ENCODE measurements at regions not wholly inside any gene's neighbourhood (a gene's known extent, or its start where the extent isn't known, plus 50 kb on each side); places are given as distances from the start of the nearest gene placed in this dataset.

GRCh38 chr13:97627566-97627965 lies 193.6 kb downstream of the RAP2A start:
- intact Hi-C loops (cut with DNase I) = no loop called here
- peak in 8 of 10 donors; percentile 32 to 92 (median 56) for DNase-seq

DNA sequence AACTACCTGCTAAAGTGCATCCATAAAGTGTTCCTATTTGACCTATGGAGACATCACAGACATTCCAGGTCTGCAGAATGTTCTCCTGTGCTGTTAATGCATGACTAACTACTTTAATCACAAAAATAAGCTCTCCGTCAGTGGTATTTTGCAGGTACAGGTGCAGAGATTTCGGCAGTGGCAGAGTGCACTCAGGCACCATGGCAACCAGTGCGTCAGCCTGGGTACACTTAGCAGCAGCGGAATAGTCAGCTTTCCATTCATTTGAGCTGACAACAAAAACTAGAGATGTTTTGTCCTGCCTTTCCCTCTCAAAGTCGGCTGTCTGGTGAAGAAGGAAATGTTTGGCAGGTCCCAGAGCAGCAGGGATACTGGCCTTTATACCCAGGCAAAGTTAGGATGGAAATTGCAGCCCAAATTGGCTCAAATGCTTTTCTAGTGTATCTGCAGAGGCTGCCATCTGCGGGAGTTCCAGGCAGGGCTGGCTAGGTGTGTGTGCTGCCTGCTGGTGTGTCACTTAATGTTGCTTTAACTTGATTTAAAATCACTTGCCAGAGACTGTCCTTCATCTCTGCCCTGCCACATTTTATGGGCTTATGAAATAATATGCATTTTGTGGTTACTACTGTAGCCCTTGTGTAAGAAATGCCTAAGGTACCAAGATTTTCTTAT lies 195.8 kb downstream of the RAP2A start:
- intact Hi-C loops (cut with DNase I) = no loop called here
- peak in 6 of 10 donors; percentile 22 to 90 (median 46) for DNase-seq

DNA sequence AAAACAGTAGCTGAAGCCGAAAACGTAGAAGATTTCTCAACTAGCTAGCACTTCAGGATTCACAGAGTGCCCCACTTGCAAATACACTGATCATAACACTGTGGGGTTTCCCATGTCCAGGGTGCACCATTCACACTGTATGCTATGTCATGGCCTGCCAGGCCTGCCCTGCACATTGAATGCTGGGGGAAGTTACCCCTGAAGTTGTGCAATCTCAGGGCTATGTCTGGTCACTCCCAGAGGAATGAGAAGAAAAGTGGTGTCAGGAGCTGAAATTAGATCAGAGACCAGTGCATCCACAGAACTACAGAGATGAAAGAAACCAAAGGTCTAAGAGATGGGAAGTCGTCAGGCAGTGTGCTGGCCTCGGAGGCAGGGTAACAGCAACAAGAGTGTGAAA lies 196.8 kb downstream of the RAP2A start:
- intact Hi-C loops (cut with DNase I) = no loop called here

DNA sequence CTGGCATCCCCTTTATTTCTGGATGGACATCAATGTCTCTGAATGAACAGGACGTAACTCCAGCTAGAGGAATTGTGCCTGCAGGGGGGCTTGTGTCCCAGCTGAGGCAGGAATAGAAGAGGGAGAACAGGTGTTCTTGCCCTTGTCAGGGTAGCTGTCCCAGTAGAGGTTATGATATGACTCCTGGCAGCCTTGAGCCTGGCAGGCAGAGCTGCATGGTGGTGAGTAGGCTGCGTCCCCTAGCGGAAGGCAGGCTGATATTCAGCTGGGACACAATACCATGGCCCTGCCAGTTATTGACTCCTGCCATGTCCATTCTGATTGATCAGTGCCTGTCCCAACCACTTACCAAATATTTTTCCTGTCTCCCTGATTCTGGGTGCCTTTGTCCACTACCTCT lies 197.2 kb downstream of the RAP2A start:
- intact Hi-C loops (cut with DNase I) = no loop called here
- DNase-seq = no peak

More for the DNA sequence above, 196.8 kb downstream of the RAP2A start:
- DNase-seq = no peak

GRCh38 chr13:97639236-97639635 lies 205.3 kb downstream of the RAP2A start:
- DNase-seq = no peak
- intact Hi-C loops (cut with DNase I) = no loop called here

DNA sequence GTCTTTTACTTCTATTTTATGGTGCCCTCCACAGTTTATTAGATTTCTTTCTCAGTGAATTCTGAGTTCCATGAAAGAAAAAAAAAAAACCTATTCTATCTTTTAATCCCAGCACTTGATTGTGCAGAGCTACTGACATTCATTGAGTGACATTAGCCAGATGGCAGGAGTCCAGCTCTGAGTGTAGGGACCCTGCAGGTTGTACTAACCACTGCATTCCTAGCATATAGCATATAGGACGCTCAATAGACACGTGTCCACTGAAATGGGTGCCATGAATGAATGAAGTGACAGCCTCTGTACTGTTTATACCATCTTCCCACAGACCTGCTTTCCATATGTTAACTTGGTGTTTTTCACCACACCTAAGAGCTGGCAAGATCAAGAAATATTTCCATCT lies 206.3 kb downstream of the RAP2A start:
- no peak for DNase-seq
- intact Hi-C loops (cut with DNase I) = no loop called here

DNA sequence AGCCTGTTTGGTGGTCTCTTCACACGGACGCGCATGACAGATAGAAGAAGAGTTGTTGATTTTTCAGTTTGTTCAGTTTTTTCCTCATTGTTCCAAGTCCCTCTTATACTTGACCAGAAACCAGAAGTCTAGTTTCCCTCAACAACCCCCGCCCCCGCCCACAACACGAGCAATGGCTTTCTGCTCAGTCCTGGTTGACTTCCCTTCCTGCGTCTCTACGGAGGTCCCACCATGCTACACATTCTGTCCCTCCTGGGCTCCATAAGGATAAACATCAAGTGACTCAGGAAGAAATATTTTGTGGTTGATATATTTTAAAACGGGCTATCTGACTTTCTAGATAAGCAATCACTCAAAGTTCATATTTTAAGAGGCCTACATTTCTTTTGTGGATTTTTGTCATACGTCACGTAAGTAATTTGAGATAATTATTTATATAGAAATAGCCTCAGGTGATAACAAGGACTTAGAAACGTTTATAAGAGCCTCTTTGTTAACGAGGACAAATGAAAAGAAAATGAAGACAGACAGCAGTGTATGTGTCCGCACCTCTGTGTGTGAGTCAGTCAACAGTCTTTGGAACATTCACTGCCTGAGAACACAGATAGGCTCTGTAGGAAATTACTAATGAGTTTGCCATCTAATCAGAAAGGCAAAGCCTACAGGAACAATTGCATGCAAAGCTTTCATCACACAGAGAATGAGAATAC lies 214.4 kb downstream of the RAP2A start:
- intact Hi-C loops (cut with DNase I) = no loop called here

GRCh38 chr13:97648881-97649224 lies 214.9 kb downstream of the RAP2A start:
- intact Hi-C loops (cut with DNase I) = no loop called here
- no peak for DNase-seq

More for the DNA sequence above, 214.4 kb downstream of the RAP2A start:
- DNase-seq = no peak

DNA sequence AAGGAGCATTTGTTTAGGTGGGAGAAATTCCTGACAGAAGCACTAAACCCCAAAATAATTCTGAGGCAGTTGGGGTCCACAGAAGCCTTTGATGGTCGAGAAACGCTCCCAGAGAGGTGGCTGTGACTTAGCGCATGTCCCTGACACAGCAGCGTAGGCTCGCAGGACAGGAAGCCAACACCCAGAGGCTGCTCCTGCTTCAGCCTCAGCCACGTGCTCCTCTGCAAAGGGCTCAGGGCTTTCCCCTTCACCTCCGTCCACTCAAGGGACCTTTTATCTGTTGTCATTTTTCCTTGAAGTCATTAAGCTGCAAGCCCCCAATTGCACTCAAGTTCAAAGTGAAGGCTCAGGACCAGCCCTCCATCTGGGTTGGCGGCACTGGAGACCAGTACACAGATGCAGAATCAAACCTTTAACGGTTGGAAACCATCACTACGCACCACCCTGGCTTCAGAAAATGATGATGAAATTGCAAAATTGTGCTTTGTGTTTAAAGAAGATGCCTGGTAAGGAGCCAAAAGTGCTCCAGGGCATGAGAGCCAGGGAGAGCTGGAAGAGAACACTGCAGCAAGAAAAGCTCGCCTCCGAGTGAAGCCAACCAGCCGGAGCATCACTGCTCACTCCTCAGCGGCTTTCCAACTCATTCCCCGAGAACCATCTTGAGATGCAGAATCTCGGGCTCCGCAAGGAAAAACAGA lies 219.6 kb downstream of the RAP2A start:
- peak in 2 of 10 donors; percentile 14 to 73 for DNase-seq
- intact Hi-C loops (cut with DNase I) = no loop called here

GRCh38 chr13:97654236-97654635 lies 220.3 kb downstream of the RAP2A start:
- no peak for DNase-seq
- intact Hi-C loops (cut with DNase I) = no loop called here

GRCh38 chr13:97658556-97658955 lies 224.6 kb downstream of the RAP2A start:
- no peak for DNase-seq
- intact Hi-C loops (cut with DNase I) = no loop called here

GRCh38 chr13:97659602-97660001 lies 225.6 kb downstream of the RAP2A start:
- peak in 7 of 10 donors; percentile 29 to 88 (median 35) for DNase-seq
- intact Hi-C loops (cut with DNase I) = loop anchor here (1.0 kb wide), 1 partner anchor 641 kb away; no protein-coding TSS in a partner anchor

GRCh38 chr13:97660594-97661260 lies 226.8 kb downstream of the RAP2A start:
- intact Hi-C loops (cut with DNase I) = no loop called here
- no peak for DNase-seq

- intact Hi-C loops (cut with DNase I) = no loop called here
These were observed 252.6 kb downstream of the RAP2A start for GRCh38 chr13:97686594-97686993.

DNA sequence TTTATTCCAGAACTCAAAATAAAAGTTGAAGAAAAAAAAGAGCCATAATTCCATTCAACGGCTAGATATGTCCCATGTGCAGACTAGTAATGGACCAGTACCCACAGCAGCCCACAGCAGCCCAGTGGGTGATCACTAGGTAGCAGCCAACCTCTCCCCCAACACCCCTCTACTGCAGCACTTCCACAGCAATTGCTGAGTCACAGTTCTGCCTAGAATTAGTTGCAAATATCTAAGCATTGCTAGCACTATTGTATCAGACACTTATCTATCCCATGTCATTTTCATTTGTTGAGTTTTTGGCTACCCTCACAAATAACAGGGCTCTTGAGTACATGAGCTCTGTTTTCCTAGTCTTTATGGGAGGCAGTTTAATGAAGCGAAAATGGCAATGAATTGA lies 258.7 kb downstream of the RAP2A start:
- intact Hi-C loops (cut with DNase I) = no loop called here
- DNase-seq = no peak

More at GRCh38 chr13:97686594-97686993, 252.6 kb downstream of the RAP2A start:
- DNase-seq = no peak

DNA sequence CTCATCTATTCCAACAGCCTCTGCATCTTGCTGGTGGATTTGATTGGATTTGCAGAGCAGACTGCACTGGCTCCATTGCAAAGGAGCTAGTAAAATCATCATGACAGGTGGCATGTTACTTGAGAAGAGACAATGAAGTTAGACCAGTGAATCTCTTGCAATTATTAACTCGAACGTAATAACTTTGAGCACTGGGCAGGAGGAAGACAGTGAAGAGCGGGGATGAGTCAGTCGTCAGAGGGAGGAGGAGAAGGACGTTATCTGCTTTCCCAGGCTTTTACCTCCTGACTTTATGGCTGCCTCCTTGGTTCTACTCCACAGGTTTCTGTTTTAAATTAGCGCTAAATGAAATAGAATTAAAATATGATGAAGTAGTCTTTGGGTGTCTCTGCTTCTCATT lies 257.8 kb upstream of the IPO5 start:
- intact Hi-C loops (cut with DNase I) = no loop called here
- DNase-seq = no peak

DNA sequence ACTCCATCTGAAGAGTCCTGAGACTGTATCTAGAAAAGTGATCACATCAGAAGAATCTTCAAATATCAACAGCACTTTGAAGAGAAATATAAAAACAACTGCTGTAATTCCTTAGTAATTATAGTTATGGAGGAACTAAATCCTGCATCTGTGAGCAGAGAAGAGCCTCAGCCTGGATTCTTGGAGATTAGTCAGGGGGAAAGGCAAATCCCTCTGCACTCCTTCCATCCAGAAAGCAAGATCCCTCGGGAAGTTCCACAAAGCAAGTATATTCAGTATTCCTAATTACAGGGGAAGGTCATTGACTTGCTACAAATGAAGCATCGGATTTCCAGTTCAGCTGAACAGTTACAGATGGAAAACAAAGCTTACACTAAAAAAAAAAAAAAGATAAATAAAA lies 256.6 kb upstream of the IPO5 start:
- no peak for DNase-seq
- intact Hi-C loops (cut with DNase I) = no loop called here

- intact Hi-C loops (cut with DNase I) = no loop called here
- DNase-seq = no peak
These were observed 253.1 kb upstream of the IPO5 start for GRCh38 chr13:97700306-97700848.

- no peak for DNase-seq
- intact Hi-C loops (cut with DNase I) = no loop called here
These were observed 250.9 kb upstream of the IPO5 start for GRCh38 chr13:97702614-97703013.

DNA sequence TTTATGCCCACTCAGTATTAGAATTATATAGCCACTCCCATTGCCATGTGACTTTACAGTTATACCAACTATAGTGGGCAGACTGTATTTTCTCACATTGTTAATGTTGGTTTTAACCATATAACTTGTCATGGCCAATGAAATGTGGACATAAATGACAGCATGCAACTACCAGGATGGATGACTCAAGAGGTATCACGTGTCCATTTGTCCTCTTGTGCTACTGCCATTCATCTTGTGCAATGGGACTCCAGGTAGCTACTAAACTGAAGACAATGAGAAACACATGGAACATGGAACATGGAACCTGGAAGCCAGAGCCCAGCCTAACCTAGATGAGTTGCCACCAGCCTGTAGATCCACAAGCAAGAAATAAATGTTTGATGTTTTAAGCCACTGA lies 242.7 kb upstream of the IPO5 start:
- intact Hi-C loops (cut with DNase I) = no loop called here
- DNase-seq = no peak

DNA sequence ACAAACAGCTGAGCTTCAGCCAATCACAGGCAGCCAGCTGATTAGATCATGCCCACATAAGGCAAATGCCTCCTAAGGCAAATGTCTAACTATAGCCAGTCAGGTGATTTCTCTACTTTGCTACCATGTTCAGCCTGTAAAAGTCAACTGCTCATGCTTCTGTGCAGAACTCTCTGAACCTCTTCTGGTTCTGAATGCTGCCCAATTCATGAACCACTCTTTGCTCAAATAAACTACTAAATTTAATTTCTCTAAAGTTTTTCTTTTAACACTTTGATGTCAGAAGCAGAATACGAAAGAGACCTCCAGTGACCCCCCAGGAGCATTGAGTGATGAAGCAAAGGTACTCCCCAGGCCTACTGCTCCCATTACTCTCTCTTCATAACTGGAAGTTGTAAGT lies 240.7 kb upstream of the IPO5 start:
- no peak for DNase-seq
- intact Hi-C loops (cut with DNase I) = no loop called here

All from posterior cingulate gyrus (tissue), 11 donors.